ENCODE measurements at regions not wholly inside any gene's neighbourhood (a gene's known extent, or its start where the extent isn't known, plus 50 kb on each side); places are given as distances from the start of the nearest gene placed in this dataset.
A peak's percentile ranks its signal among the peaks of the same experiment; 100 is the strongest.

DNA sequence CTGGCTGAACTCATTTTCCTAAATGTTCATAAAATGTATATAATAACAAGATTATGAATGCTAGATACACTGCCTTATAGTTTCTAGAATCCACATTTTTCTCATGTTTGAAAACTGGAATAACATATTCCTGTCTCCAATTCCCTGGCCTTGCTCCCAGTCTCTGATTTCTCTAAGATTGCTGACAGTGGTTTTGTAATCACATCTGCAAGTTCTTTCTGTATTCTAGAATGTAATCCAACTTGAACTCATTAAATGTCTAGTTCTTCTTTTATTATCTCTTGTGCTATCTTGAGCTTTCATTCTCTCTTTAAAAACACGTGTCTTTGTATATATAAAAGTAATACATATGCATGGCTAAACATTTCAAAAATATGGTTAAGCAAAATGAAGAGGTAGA is 215.2 kb upstream of the ADAMTS9 start:
- no peak for DNase-seq
- Histone ChIP-seq H3K9me2 (no peaks in the 10 kb centered on the region), H3K79me2 (ENCODE audit: insufficient read depth) (no peaks in the 10 kb centered on the region), H3K9ac (no peak overlapping the region), H2AFZ (ENCODE audit: low read depth) (no peak overlapping the region), H3K36me3 (replicated peaks in 1 of 2; ENCODE audit: control insufficient read depth in 1 of 2, insufficient read depth in 2 of 2, low read length in 1 of 2) (no peaks in the 10 kb centered on the region), H3K4me3 (ENCODE audit: low read depth in 2 of 2, low read length in 1 of 2) (no peak overlapping the region), H4K20me1 (ENCODE audit: insufficient read depth) (no peaks in the 10 kb centered on the region), H3K4me1 (ENCODE audit: control insufficient read depth in 1 of 2, insufficient read depth in 2 of 2, low read depth in 1 of 2, low read length in 1 of 2) (peaks cover 5 to 6% of the 10 kb centered on the region in 2 experiments; a peak in 3 of 4 replicates), H3K9me3 (no peaks in the 10 kb centered on the region), H3K4me2 (no peak overlapping the region), H3F3A (replicated peaks; ENCODE audit: insufficient read depth) (peaks cover 9% of the 10 kb centered on the region), H3K27me3 (ENCODE audit: insufficient read depth) (no peaks in the 10 kb centered on the region), H3K27ac (ENCODE audit: low read depth in 2 of 2, low read length in 1 of 2) (peak overlapping the region in 1 of 2 experiments; percentile 60; a peak in 2 of 4 replicates)
- WGBS (ENCODE audit: low lambda C conversion rate), result 2% methylated on average over 1 of the region's 1 CpG
- ChIA-PET CTCF (interaction anchor here (0.9 kb wide), 1 partner anchor 242 kb away, joined by 3 read pairs; no protein-coding TSS in a partner anchor), POLR2A (no interaction called here)
- TF ChIP-seq REST (IDR thresholded peaks at IDR 0.05; ENCODE audit: low read depth, low read length), result no peak
- 0 out of 2 replicates have a peak, but pooled peaks have one; percentile 13 for TF ChIP-seq JUND (IDR thresholded peaks at IDR 0.05)
- TF ChIP-seq EP300 (IDR thresholded peaks at IDR 0.05; ENCODE audit: borderline replicate concordance in 1 of 2, low read depth in 1 of 2, low read length in 1 of 2), result 0 out of 4 replicates have a peak, but pooled peaks of 1 of the 2 experiments have one; percentile 15
- TF ChIP-seq TCF12 (IDR thresholded peaks at IDR 0.05), result peak; percentile 54
- no peak for TF ChIP-seq GABPA (IDR thresholded peaks at IDR 0.05; ENCODE audit: low read depth)
- peak; percentile 20; the same call in 1 of the 2 replicates for TF ChIP-seq NFIC (IDR thresholded peaks at IDR 0.05; ENCODE audit: borderline replicate concordance)

DNA sequence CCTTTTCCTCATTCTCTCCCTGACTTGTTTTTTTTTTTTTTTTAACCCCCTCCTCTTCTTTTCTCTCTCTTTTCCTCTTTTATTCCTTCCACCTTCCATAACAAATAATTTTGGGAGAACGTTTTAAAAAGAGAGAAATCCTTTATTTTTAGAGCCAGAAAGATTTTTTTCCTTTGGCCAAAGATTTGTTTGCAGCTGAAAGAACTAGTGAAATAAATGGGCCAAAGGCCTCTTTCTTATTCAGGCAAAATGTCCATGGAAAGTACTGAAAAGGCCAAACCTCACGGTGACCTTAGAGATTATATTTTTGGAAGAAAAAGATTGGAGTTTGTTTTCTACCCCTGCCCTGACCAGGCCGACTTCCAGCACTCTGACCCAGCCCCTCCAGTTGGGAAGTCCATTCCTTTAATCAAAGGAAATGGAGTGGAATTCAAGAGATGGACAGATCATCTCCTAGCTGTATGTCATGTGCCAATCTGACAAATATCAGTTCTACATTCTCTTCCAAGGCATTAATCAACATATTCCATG is 214.3 kb upstream of the ADAMTS9 start:
- Histone ChIP-seq H3K9ac (no peak overlapping the region), H3K4me2 (no peak overlapping the region), H3F3A (replicated peaks; ENCODE audit: insufficient read depth) (peaks cover 9% of the 10 kb centered on the region), H4K20me1 (ENCODE audit: insufficient read depth) (no peaks in the 10 kb centered on the region), H3K9me2 (no peaks in the 10 kb centered on the region), H3K9me3 (no peaks in the 10 kb centered on the region), H2AFZ (ENCODE audit: low read depth) (no peak overlapping the region), H3K27me3 (ENCODE audit: insufficient read depth) (no peaks in the 10 kb centered on the region), H3K79me2 (ENCODE audit: insufficient read depth) (no peaks in the 10 kb centered on the region), H3K4me1 (ENCODE audit: control insufficient read depth in 1 of 2, insufficient read depth in 2 of 2, low read depth in 1 of 2, low read length in 1 of 2) (peaks cover 5 to 6% of the 10 kb centered on the region in 2 experiments; a peak in 3 of 4 replicates), H3K4me3 (ENCODE audit: low read depth in 2 of 2, low read length in 1 of 2) (no peak overlapping the region), H3K36me3 (replicated peaks in 1 of 2; ENCODE audit: control insufficient read depth in 1 of 2, insufficient read depth in 2 of 2, low read length in 1 of 2) (no peaks in the 10 kb centered on the region), H3K27ac (ENCODE audit: low read depth in 2 of 2, low read length in 1 of 2) (no peak overlapping the region)
- ChIA-PET POLR2A (no interaction called here), CTCF (interaction anchor here (0.9 kb wide), 1 partner anchor 243 kb away, joined by 3 read pairs; no protein-coding TSS in a partner anchor)
- TF ChIP-seq RFX5 (IDR thresholded peaks at IDR 0.05; ENCODE audit: low read length) (no peak), SMC3 (IDR thresholded peaks at IDR 0.05; ENCODE audit: low read depth, low read length) (no peak), SIN3A (IDR thresholded peaks at IDR 0.05; ENCODE audit: borderline replicate concordance, low read depth, low read length) (no peak), RAD21 (IDR thresholded peaks at IDR 0.05; ENCODE audit: low read length) (no peak)
- no peak for DNase-seq
- WGBS (ENCODE audit: low lambda C conversion rate), result 84% methylated on average over 3 of the region's 3 CpGs
